GM13976 (cell line): ENCODE measurements at regions not wholly inside any gene's neighbourhood (a gene's known extent, or its start where the extent isn't known, plus 50 kb on each side); places are given as distances from the start of the nearest gene placed in this dataset.

Experiments
- DNase-seq: peaks from one replicate; pipeline ENCODE4 v3.0.0; 2012; ENCODE audit warnings: low spot score
- in situ Hi-C: fragments of 300-500 bp; cut with MboI; formaldehyde crosslinking; loops from one replicate; pipeline ENCODE4 v1.12.0; 2022; ENCODE audit warnings: low sequenced_read_pairs, mixed read lengths, inconsistent platforms; ENCODE audit not compliant: unreplicated experiment
- TF ChIP-seq, protein P1 (sequence below): IDR thresholded peaks from 2 replicates; pipeline ENCODE4 v1.5.1; 2012; ENCODE audit warnings: borderline replicate concordance, mild to moderate bottlenecking; ENCODE audit not compliant: insufficient read depth; ENCODE audit errors: extremely low read depth, missing control alignments, control extremely low read depth

- no peak for DNase-seq
- in situ Hi-C loops, result no loop called here
- TF ChIP-seq, protein P1, sequence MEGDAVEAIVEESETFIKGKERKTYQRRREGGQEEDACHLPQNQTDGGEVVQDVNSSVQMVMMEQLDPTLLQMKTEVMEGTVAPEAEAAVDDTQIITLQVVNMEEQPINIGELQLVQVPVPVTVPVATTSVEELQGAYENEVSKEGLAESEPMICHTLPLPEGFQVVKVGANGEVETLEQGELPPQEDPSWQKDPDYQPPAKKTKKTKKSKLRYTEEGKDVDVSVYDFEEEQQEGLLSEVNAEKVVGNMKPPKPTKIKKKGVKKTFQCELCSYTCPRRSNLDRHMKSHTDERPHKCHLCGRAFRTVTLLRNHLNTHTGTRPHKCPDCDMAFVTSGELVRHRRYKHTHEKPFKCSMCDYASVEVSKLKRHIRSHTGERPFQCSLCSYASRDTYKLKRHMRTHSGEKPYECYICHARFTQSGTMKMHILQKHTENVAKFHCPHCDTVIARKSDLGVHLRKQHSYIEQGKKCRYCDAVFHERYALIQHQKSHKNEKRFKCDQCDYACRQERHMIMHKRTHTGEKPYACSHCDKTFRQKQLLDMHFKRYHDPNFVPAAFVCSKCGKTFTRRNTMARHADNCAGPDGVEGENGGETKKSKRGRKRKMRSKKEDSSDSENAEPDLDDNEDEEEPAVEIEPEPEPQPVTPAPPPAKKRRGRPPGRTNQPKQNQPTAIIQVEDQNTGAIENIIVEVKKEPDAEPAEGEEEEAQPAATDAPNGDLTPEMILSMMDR, result no peak
These were observed 97.1 kb upstream of the SALL1 start for GRCh38 chr16:51248217-51248616.

- in situ Hi-C loops, result no loop called here
These were observed 94.6 kb upstream of the SALL1 start for GRCh38 chr16:51245658-51245995.

DNA sequence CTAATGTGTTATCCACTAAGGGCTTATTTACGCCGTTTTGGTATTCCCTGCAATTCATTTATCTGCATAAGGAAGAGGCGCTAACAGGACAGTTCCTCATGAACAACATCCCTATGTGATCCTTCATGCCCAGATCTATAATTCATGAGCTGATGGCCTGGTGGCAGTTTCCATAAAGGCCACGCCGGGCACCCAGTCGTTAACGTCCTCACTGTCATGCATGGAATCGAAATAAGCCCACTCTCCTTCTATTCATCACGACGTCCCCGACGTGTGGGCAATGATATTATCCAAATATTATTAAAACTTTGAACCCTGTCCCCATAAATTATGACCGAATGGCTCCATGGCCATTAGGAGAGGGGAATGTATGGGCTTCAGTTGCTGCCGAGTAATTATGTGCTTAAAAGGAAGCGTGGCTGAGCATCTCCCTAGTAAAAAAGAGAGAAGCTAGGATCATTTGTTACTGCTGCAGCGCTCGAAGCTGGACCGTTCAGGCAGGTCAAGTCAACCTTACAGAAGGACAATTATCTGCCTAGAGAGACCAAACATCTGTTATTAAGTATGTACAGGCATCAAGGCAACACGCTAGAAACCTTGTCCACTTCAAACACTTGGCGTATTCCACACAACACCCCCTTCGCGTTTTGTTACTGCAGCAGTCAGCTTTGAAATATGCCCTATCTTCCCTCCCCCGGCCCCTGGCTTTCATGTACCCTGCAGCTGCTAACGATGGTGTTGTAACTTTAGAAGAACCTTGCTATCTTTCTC, 94.0 kb upstream of the SALL1 start:
- in situ Hi-C loops, result no loop called here
- DNase-seq, result no peak
- TF ChIP-seq, protein P1, result no peak

More at GRCh38 chr16:51245658-51245995, 94.6 kb upstream of the SALL1 start:
- TF ChIP-seq, protein P1, result no peak
- no peak for DNase-seq

GRCh38 chr16:51243936-51244436, 92.9 kb upstream of the SALL1 start:
- in situ Hi-C loops, result no loop called here
- no peak for DNase-seq
- TF ChIP-seq, protein P1, result no peak

GRCh38 chr16:51242296-51242994, 91.4 kb upstream of the SALL1 start:
- TF ChIP-seq, protein P1, result no peak
- in situ Hi-C loops, result no loop called here
- no peak for DNase-seq

DNA sequence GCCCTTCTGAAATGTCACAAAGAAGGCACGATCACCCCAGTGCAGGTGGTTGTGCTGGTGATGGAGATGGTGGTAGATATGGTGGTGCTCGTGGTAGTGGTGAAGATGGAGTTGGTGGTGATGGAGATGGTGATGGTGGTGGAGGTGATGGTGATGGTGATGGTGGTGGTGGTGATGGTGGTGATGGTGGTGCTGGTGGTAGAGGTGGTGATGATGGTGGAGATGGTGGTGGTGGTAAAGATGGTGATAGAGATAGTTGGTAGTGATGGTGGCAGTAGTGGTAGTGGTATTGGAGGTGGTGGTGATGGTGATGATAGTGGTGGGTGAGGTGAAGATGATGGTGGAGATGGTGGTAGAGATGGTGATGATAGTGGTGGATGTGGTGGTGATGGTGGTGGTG, 88.1 kb upstream of the SALL1 start:
- in situ Hi-C loops, result no loop called here
- no peak for DNase-seq
- TF ChIP-seq, protein P1, result no peak
